Suprapubic skin (tissue), 4 donors: ENCODE measurements at regions not wholly inside any gene's neighbourhood (a gene's known extent, or its start where the extent isn't known, plus 50 kb on each side); places are given as distances from the start of the nearest gene placed in this dataset.

Source experiments
- DNase-seq, 2 donors: peaks; one replicate each; pipeline ENCODE4 v3.0.0-alpha.2; 2019; ENCODE audit warnings: low spot score in 2 of 2
- H3K27ac ChIP-seq: fragments of 200-600 bp; sonication (generic); one replicate; pipeline ENCODE4 v1.5.1; 2019
- H3K27me3 ChIP-seq: fragments of 200-600 bp; sonication (generic); one replicate; pipeline ENCODE4 v1.5.1; 2019
- H3K36me3 ChIP-seq: fragments of 200-600 bp; sonication (generic); one replicate; pipeline ENCODE4 v1.5.1; 2019
- H3K4me1 ChIP-seq: fragments of 200-600 bp; sonication (generic); one replicate; pipeline ENCODE4 v1.5.1; 2019
- H3K4me3 ChIP-seq: fragments of 200-600 bp; sonication (generic); one replicate; pipeline ENCODE4 v1.5.1; 2019; ENCODE audit warnings: mild to moderate bottlenecking
- H3K9me3 ChIP-seq: fragments of 200-600 bp; sonication (generic); one replicate; pipeline ENCODE4 v1.5.1; 2019
- EP300 ChIP-seq: sonication (generic); formaldehyde crosslinking; IDR thresholded peaks from one replicate; pipeline ENCODE4 v1.6.1; 2017; ENCODE audit warnings: antibody characterized with exemption
- POLR2A ChIP-seq, 2 donors: fragments of 450-650 bp; IDR thresholded peaks; one replicate each; pipeline ENCODE4 v1.6.1; 2017; ENCODE audit warnings: antibody characterized with exemption in 2 of 2, mild to moderate bottlenecking in 2 of 2, moderate library complexity in 2 of 2
- POLR2AphosphoS5 ChIP-seq, 3 donors: sonication (generic); formaldehyde crosslinking; IDR thresholded peaks; one replicate each; pipeline ENCODE4 v1.6.1; 2017; ENCODE audit warnings: antibody characterized with exemption in 3 of 3
- WGBS: methylation state at CpG from one replicate; pipeline ENCODE4 v1.1.5; 2018; 5-methylcytosine and 5-hydroxymethylcytosine counted together
- TF ChIP-seq, protein P1 (sequence below), 2 donors: fragments of 200-600 bp in 1 of 2; fragments of 450-650 bp in 1 of 2; sonication (generic) in 1 of 2; IDR thresholded peaks; one replicate each; pipeline ENCODE4 v1.5.1; 2016 to 2019; ENCODE audit warnings: antibody characterized with exemption in 2 of 2, mild to moderate bottlenecking in 1 of 2, moderate library complexity in 1 of 2

DNA sequence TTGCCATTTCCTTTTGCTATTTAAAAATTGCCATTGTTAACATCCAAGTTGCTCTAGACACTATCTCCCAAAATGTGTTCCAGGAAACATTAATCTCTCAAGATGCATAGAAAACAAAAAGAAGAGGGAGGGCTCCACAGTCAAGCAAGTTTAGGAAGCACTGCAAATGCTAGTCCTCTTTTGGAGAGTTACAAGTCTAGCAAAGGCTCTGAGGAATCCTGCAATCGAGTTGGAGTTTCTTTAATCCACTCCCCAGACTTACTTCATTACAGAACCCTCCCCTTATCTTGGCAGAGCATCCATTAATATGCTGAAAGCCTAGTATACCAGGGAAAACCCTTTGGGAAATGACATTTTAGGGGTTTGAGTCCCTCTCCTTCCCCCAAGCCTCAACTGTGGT, 147.9 kb downstream of the SYF2 start:
- DNase-seq: no peak
- WGBS: 50% methylated on average over 1 of the region's 1 CpG
- Histone ChIP-seq H3K9me3 (no peaks in the 10 kb centered on the region), H3K36me3 (no peaks in the 10 kb centered on the region), H3K27me3 (no peaks in the 10 kb centered on the region), H3K27ac (no peak overlapping the region), H3K4me1 (no peaks in the 10 kb centered on the region), H3K4me3 (no peak overlapping the region)
- TF ChIP-seq, protein P1, sequence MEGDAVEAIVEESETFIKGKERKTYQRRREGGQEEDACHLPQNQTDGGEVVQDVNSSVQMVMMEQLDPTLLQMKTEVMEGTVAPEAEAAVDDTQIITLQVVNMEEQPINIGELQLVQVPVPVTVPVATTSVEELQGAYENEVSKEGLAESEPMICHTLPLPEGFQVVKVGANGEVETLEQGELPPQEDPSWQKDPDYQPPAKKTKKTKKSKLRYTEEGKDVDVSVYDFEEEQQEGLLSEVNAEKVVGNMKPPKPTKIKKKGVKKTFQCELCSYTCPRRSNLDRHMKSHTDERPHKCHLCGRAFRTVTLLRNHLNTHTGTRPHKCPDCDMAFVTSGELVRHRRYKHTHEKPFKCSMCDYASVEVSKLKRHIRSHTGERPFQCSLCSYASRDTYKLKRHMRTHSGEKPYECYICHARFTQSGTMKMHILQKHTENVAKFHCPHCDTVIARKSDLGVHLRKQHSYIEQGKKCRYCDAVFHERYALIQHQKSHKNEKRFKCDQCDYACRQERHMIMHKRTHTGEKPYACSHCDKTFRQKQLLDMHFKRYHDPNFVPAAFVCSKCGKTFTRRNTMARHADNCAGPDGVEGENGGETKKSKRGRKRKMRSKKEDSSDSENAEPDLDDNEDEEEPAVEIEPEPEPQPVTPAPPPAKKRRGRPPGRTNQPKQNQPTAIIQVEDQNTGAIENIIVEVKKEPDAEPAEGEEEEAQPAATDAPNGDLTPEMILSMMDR (IDR thresholded peaks at IDR 0.05): no peak
- TF ChIP-seq EP300: no peak
- no peak for TF ChIP-seq POLR2A (IDR thresholded peaks at IDR 0.05)
- TF ChIP-seq POLR2AphosphoS5 (IDR thresholded peaks at IDR 0.05): no peak

DNA sequence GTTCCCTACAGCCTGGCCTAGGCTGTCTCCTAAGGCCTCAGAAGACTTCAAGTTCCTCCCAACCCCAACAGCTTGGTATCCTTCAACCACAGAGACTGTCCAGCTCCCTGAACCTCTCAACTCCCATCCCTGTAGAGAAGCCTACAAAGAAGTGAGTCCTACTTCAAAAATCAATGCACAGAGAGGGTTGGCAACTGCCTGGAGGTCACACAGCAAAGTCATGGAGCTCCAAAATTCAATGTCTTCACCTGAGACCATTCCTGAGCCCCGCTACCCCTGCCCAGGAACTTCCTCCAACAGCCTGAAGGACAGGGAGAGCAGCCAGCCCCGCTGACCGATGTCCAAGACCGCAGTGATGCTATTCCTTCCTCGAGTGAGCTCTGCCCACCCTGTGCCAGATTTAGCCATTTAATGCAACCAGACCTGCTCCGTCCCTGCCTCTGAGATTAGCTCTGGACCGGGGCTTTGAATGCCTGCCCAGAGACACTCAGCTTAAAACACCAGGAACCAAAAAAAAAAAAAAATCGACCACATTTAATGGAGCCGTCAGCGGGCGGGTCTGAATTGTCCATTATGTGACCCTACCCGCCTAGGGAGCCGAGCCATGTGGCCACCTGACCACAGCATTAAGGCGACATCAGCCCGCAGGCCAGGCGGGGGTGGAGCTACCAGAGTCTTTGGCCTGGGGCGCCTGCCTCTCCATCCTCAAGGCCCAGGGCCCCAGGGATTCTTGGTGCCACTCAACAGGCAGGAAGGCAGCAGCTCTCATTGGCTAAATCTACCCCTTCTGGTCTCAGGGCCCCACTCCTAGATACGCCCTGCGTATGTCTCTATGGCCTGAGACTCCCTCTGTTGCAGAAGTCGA, 148.6 kb downstream of the SYF2 start:
- no peak for DNase-seq
- H3K4me1 ChIP-seq: no peaks in the 10 kb centered on the region
- H3K36me3 ChIP-seq: no peaks in the 10 kb centered on the region
- H3K27me3 ChIP-seq: no peaks in the 10 kb centered on the region
- no peak overlapping the region for H3K4me3 ChIP-seq
- no peak overlapping the region for H3K27ac ChIP-seq
- H3K9me3 ChIP-seq: no peaks in the 10 kb centered on the region
- TF ChIP-seq POLR2A (IDR thresholded peaks at IDR 0.05) (no peak), EP300 (no peak), POLR2AphosphoS5 (IDR thresholded peaks at IDR 0.05) (no peak)
- TF ChIP-seq, protein P1 (IDR thresholded peaks at IDR 0.05): no peak
- 85% methylated on average over 18 of the region's 20 CpGs for WGBS

DNA sequence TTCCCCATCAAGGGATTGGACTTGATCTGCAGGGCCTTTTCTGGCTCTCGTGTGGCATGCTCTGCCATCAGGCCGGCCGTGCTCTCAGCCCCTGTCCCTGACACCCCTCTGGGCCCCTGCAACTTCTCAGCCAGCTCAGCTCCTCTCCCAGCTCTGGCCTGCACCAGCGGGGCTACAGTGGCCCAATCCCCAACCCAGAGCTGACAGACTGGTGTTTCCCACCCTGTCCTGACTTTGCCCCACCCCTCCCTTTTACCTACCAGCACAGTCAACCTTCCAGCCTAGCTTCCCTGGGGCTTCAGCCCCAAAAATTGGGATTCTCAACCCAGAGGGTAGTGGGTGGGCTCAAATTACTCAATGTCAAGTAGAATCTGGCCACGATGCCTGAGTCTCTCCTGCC, 149.3 kb downstream of the SYF2 start:
- Histone ChIP-seq H3K4me3 (no peak overlapping the region), H3K27ac (no peak overlapping the region), H3K9me3 (no peaks in the 10 kb centered on the region), H3K4me1 (no peaks in the 10 kb centered on the region), H3K27me3 (no peaks in the 10 kb centered on the region), H3K36me3 (no peaks in the 10 kb centered on the region)
- TF ChIP-seq, protein P1 (IDR thresholded peaks at IDR 0.05): no peak
- TF ChIP-seq POLR2AphosphoS5 (IDR thresholded peaks at IDR 0.05) (no peak), EP300 (no peak), POLR2A (IDR thresholded peaks at IDR 0.05) (no peak)
- 95% methylated on average over 5 of the region's 5 CpGs for WGBS
- DNase-seq: no peak

DNA sequence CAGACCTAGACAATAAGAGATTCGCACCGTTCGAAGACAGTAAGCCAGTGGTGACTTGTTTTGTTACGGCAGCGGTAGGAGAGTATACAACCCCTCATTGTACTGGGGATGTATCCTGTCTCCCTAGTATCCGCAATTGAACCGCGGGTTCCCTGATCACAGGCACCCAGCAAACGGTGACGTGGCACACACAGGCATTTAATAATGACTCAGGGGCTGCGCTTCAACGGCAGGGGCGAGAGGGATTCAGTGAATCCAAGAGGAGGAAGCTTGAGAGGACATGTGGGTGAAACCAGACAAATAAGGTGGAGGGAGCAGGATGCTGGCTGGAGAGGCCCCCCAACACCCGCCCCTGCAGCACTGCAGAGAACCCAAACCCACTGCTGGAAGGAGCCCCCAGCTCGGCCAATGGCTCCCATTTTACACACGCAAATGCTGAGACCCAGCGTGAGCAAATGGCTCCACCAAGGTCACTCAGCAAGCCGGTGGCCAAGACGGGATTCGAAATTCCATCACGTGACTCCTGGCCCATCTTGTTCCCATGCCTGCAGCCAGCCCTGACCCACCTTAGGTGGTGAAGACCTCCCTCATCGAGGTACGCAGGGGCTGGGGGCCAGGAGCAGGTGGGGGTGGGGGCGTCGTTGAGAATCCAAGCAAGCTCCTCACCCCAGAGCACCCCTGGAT, 149.9 kb downstream of the SYF2 start:
- Histone ChIP-seq H3K36me3 (no peaks in the 10 kb centered on the region), H3K4me1 (no peaks in the 10 kb centered on the region), H3K9me3 (no peaks in the 10 kb centered on the region), H3K27ac (peak overlapping the region; percentile 34), H3K27me3 (no peaks in the 10 kb centered on the region), H3K4me3 (no peak overlapping the region)
- TF ChIP-seq POLR2AphosphoS5 (IDR thresholded peaks at IDR 0.05) (no peak), EP300 (no peak), POLR2A (IDR thresholded peaks at IDR 0.05) (no peak)
- TF ChIP-seq, protein P1 (IDR thresholded peaks at IDR 0.05): no peak
- no peak for DNase-seq
- 87% methylated on average over 16 of the region's 25 CpGs for WGBS

DNA sequence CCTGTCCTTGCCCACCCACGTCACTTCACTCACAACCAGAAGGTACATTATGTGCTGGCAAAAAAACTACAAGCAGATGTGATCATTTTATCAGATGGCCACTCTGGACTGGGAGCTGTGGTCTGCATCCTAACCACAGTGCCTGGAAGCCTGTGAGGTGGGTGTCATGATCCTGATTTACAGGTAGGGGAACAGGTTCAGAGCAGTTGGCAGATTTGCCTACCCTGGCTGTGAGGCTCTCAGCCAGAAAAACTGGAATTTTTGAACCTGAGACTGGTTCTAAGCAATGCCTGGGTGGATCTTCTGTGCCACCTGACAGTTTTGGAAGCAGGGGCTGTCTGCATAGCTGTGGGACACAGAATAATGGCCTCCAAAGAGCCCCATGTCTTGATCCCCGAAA, 150.8 kb downstream of the SYF2 start:
- no peak for TF ChIP-seq POLR2A (IDR thresholded peaks at IDR 0.05)
- TF ChIP-seq, protein P1 (IDR thresholded peaks at IDR 0.05): no peak
- no peak for TF ChIP-seq EP300
- TF ChIP-seq POLR2AphosphoS5 (IDR thresholded peaks at IDR 0.05): no peak
- WGBS: 85% methylated on average over 2 of the region's 2 CpGs
- H3K9me3 ChIP-seq: no peaks in the 10 kb centered on the region
- H3K4me3 ChIP-seq: no peak overlapping the region
- no peaks in the 10 kb centered on the region for H3K27me3 ChIP-seq
- H3K36me3 ChIP-seq: no peaks in the 10 kb centered on the region
- no peak for DNase-seq
- peak overlapping the region; percentile 34 for H3K27ac ChIP-seq
- H3K4me1 ChIP-seq: no peaks in the 10 kb centered on the region
